ENCODE measurements at regions not wholly inside any gene's neighbourhood (a gene's known extent, or its start where the extent isn't known, plus 50 kb on each side); places are given as distances from the start of the nearest gene placed in this dataset.

- DNase-seq = no peak
- Histone ChIP-seq H3K4me1 (no peaks in the 10 kb centered on the region), H3K36me3 (ENCODE audit: control insufficient read depth, insufficient read depth, low read length) (no peaks in the 10 kb centered on the region), H3K9me3 (no peaks in the 10 kb centered on the region), H3K4me3 (ENCODE audit: low read depth, low read length) (no peak overlapping the region), H3K27me3 (replicated peaks; ENCODE audit: control insufficient read depth, insufficient read depth, low read length) (no peaks in the 10 kb centered on the region)
- Mint-ChIP-seq H3K27ac (ENCODE audit: unreplicated experiment) (no peak overlapping the region), H3K4me3 (ENCODE audit: unreplicated experiment) (no peak overlapping the region), H3K4me1 (ENCODE audit: low read depth, unreplicated experiment) (no peaks in the 10 kb centered on the region), H3K9me3 (ENCODE audit: unreplicated experiment) (no peaks in the 10 kb centered on the region), H3K27me3 (ENCODE audit: insufficient read depth, unreplicated experiment) (no peaks in the 10 kb centered on the region), H3K36me3 (ENCODE audit: insufficient read depth, unreplicated experiment) (no peaks in the 10 kb centered on the region)
- intact Hi-C loops (cut with micrococcal nuclease; ENCODE audit: unreplicated experiment) = no loop called here
- POLR2A ChIA-PET = no interaction called here
- no TSS peak for BruUV-seq (replicated peaks)
- no peak for TF ChIP-seq CTCF (IDR thresholded peaks at IDR 0.05; ENCODE audit: insufficient read depth in 1 of 2, low read depth in 1 of 2, low read length in 1 of 2, severe bottlenecking in 1 of 2, unreplicated experiment in 1 of 2)
- CTCF ChIA-PET = no interaction called here
Observed at GRCh38 chr18:25563346-25563745, 211.4 kb upstream of the ZNF521 start.

- Mint-ChIP-seq H3K36me3 (ENCODE audit: insufficient read depth, unreplicated experiment) (no peaks in the 10 kb centered on the region), H3K27ac (ENCODE audit: unreplicated experiment) (no peak overlapping the region), H3K9me3 (ENCODE audit: unreplicated experiment) (no peaks in the 10 kb centered on the region), H3K4me3 (ENCODE audit: unreplicated experiment) (no peak overlapping the region), H3K4me1 (ENCODE audit: low read depth, unreplicated experiment) (no peaks in the 10 kb centered on the region), H3K27me3 (ENCODE audit: insufficient read depth, unreplicated experiment) (no peaks in the 10 kb centered on the region)
- Histone ChIP-seq H3K9me3 (no peaks in the 10 kb centered on the region), H3K27me3 (replicated peaks; ENCODE audit: control insufficient read depth, insufficient read depth, low read length) (no peaks in the 10 kb centered on the region), H3K4me3 (ENCODE audit: low read depth, low read length) (no peak overlapping the region), H3K36me3 (ENCODE audit: control insufficient read depth, insufficient read depth, low read length) (no peaks in the 10 kb centered on the region), H3K4me1 (no peaks in the 10 kb centered on the region)
- ChIA-PET POLR2A (no interaction called here), CTCF (no interaction called here)
- intact Hi-C loops (cut with micrococcal nuclease; ENCODE audit: unreplicated experiment) = no loop called here
- peak in 1 of 2 experiments; percentile 2 for DNase-seq
- no peak for TF ChIP-seq CTCF (IDR thresholded peaks at IDR 0.05; ENCODE audit: insufficient read depth in 1 of 2, low read depth in 1 of 2, low read length in 1 of 2, severe bottlenecking in 1 of 2, unreplicated experiment in 1 of 2)
- BruUV-seq (replicated peaks) = no TSS peak
Observed at GRCh38 chr18:25561918-25562317, 210.0 kb upstream of the ZNF521 start.

GRCh38 chr18:25560369-25560768, 208.4 kb upstream of the ZNF521 start:
- H3K9me3 Mint-ChIP-seq (ENCODE audit: unreplicated experiment) = no peaks in the 10 kb centered on the region
- POLR2A ChIA-PET = no interaction called here
- H3K4me1 ChIP-seq = no peaks in the 10 kb centered on the region
- no peak for DNase-seq
- no peak overlapping the region for H3K27ac Mint-ChIP-seq (ENCODE audit: unreplicated experiment)
- H3K27me3 Mint-ChIP-seq (ENCODE audit: insufficient read depth, unreplicated experiment) = peaks cover 2% of the 10 kb centered on the region
- no TSS peak for BruUV-seq (replicated peaks)
- no peaks in the 10 kb centered on the region for H3K36me3 Mint-ChIP-seq (ENCODE audit: insufficient read depth, unreplicated experiment)
- TF ChIP-seq CTCF (IDR thresholded peaks at IDR 0.05; ENCODE audit: insufficient read depth in 1 of 2, low read depth in 1 of 2, low read length in 1 of 2, severe bottlenecking in 1 of 2, unreplicated experiment in 1 of 2) = no peak
- intact Hi-C loops (cut with micrococcal nuclease; ENCODE audit: unreplicated experiment) = no loop called here
- H3K4me3 ChIP-seq (ENCODE audit: low read depth, low read length) = no peak overlapping the region
- no peaks in the 10 kb centered on the region for H3K27me3 ChIP-seq (replicated peaks; ENCODE audit: control insufficient read depth, insufficient read depth, low read length)
- no peaks in the 10 kb centered on the region for H3K4me1 Mint-ChIP-seq (ENCODE audit: low read depth, unreplicated experiment)
- CTCF ChIA-PET = no interaction called here
- no peak overlapping the region for H3K4me3 Mint-ChIP-seq (ENCODE audit: unreplicated experiment)
- H3K9me3 ChIP-seq = no peaks in the 10 kb centered on the region
- H3K36me3 ChIP-seq (ENCODE audit: control insufficient read depth, insufficient read depth, low read length) = no peaks in the 10 kb centered on the region
